ENCODE measurements at regions not wholly inside any gene's neighbourhood (a gene's known extent, or its start where the extent isn't known, plus 50 kb on each side); places are given as distances from the start of the nearest gene placed in this dataset.

GRCh38 chr1:221949996-221950395 lies 208.1 kb upstream of the DUSP10 start:
- Histone ChIP-seq H3K4me1 (no peaks in the 10 kb centered on the region), H3K27ac (no peak overlapping the region), H3K27me3 (no peaks in the 10 kb centered on the region), H3K36me3 (replicated peaks in 1 of 2; ENCODE audit: insufficient read depth in 1 of 2, low read depth in 2 of 2) (no peaks in the 10 kb centered on the region), H3K4me3 (no peak overlapping the region), H3K9me3 (peaks cover 0 to 12% (median 0%) of the 10 kb centered on the region in 3 donors)
- TF ChIP-seq POLR2A (IDR thresholded peaks at IDR 0.05): no peak
- TF ChIP-seq CTCF (IDR thresholded peaks at IDR 0.05): no peak
- intact Hi-C loops (cut with DNase I): no loop called here
- DNase-seq (no peak), ATAC-seq (no peak)
- WGBS, 2 donors: 75 to 94% methylated on average over 3 of the region's 3 CpGs

DNA sequence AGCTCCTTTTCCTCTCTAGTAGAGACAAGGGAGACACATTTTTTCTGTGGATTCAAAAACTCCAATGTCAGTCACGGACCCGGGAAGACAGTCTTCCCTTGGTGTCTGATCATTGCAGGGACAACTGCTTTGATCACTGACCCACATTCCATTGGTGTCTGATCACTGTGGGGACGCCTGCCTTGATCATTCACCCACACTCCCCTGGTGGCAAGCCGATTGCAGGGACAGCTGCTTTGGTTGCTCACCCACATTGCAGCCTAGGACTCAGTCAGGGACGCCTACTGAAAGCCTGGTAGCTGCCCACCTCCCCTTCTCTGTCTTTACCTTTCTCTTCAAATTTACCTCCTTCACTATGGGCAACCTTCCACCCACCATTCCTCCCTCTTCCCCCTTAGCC lies 206.6 kb upstream of the DUSP10 start:
- Histone ChIP-seq H3K4me1 (no peaks in the 10 kb centered on the region), H3K9me3 (peaks cover 0 to 12% (median 0%) of the 10 kb centered on the region in 3 donors), H3K27ac (no peak overlapping the region), H3K36me3 (replicated peaks in 1 of 2; ENCODE audit: insufficient read depth in 1 of 2, low read depth in 2 of 2) (no peaks in the 10 kb centered on the region), H3K4me3 (no peak overlapping the region), H3K27me3 (no peaks in the 10 kb centered on the region)
- TF ChIP-seq POLR2A (IDR thresholded peaks at IDR 0.05) (no peak), CTCF (IDR thresholded peaks at IDR 0.05) (no peak)
- DNase-seq (no peak), ATAC-seq (no peak)
- intact Hi-C loops (cut with DNase I): no loop called here
- WGBS, 2 donors: 62 to 67% methylated on average over 5 of the region's 5 CpGs

- Histone ChIP-seq H3K4me1 (no peaks in the 10 kb centered on the region), H3K36me3 (replicated peaks in 1 of 2; ENCODE audit: insufficient read depth in 1 of 2, low read depth in 2 of 2) (no peaks in the 10 kb centered on the region), H3K4me3 (no peak overlapping the region), H3K27me3 (no peaks in the 10 kb centered on the region), H3K9me3 (peaks cover 0 to 12% (median 0%) of the 10 kb centered on the region in 3 donors), H3K27ac (no peak overlapping the region)
- WGBS, 2 donors: 64 to 65% methylated on average over 4 of the region's 4 CpGs
- DNase-seq: no peak
- TF ChIP-seq CTCF (IDR thresholded peaks at IDR 0.05) (no peak), POLR2A (IDR thresholded peaks at IDR 0.05) (no peak)
- no peak for ATAC-seq
- intact Hi-C loops (cut with DNase I): no loop called here
These were observed 205.8 kb upstream of the DUSP10 start for GRCh38 chr1:221947731-221948130.

- H3K36me3 ChIP-seq (replicated peaks in 1 of 2; ENCODE audit: insufficient read depth in 1 of 2, low read depth in 2 of 2): no peaks in the 10 kb centered on the region
- WGBS, 2 donors: 79 to 92% methylated on average over 6 of the region's 6 CpGs
- H3K27me3 ChIP-seq: no peaks in the 10 kb centered on the region
- no peaks in the 10 kb centered on the region for H3K4me1 ChIP-seq
- peaks cover 0 to 12% (median 0%) of the 10 kb centered on the region in 3 donors for H3K9me3 ChIP-seq
- H3K4me3 ChIP-seq: no peak overlapping the region
- no peak for ATAC-seq
- H3K27ac ChIP-seq: no peak overlapping the region
- intact Hi-C loops (cut with DNase I): no loop called here
- DNase-seq: no peak
- TF ChIP-seq CTCF (IDR thresholded peaks at IDR 0.05) (no peak), POLR2A (IDR thresholded peaks at IDR 0.05) (no peak)
These were observed 204.9 kb upstream of the DUSP10 start for GRCh38 chr1:221946768-221947167.

DNA sequence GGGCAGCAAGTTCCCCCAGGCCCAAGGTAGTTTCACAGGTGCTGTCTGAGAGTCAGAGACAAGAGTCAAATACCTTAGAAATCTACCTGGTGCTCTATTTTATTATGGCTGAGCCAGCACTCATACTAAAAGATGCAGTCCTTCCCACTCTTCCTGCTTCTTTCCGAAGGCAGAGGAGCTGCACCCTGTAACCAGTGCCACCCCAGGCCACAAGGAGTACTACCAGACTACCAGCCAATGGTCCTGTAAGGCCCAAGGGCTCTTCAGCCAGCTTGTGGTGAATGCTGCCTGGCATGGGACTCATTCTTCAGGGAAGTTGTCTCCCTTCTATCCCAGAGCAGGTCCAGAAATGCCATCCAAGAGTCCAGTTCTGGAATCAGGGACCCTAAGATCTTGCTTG lies 203.8 kb upstream of the DUSP10 start:
- TF ChIP-seq POLR2A (IDR thresholded peaks at IDR 0.05): no peak
- no peak for TF ChIP-seq CTCF (IDR thresholded peaks at IDR 0.05)
- WGBS, 2 donors: 56 to 78% methylated on average over 1 of the region's 1 CpG
- no peaks in the 10 kb centered on the region for H3K4me1 ChIP-seq
- DNase-seq: no peak
- intact Hi-C loops (cut with DNase I): no loop called here
- no peak overlapping the region for H3K27ac ChIP-seq
- H3K27me3 ChIP-seq: no peaks in the 10 kb centered on the region
- H3K9me3 ChIP-seq: peaks cover 0 to 12% (median 0%) of the 10 kb centered on the region in 3 donors
- H3K4me3 ChIP-seq: no peak overlapping the region
- no peaks in the 10 kb centered on the region for H3K36me3 ChIP-seq (replicated peaks in 1 of 2; ENCODE audit: insufficient read depth in 1 of 2, low read depth in 2 of 2)
- ATAC-seq: no peak
